GM18519 (cell line): ENCODE measurements at regions not wholly inside any gene's neighbourhood (a gene's known extent, or its start where the extent isn't known, plus 50 kb on each side); places are given as distances from the start of the nearest gene placed in this dataset.

Experiments
- ATAC-seq: cut with Tn5 transposase; IDR thresholded peaks from one replicate; pipeline ENCODE4 v1.9.1; 2021; ENCODE audit warnings: mild to moderate bottlenecking, moderate library complexity; ENCODE audit not compliant: unreplicated experiment, low FRiP score

GRCh38 chr11:80525663-80526405 is 1085.0 kb upstream of the TENM4 start:
- ATAC-seq = no peak

GRCh38 chr11:80524349-80524748 is 1083.5 kb upstream of the TENM4 start:
- no peak for ATAC-seq

- ATAC-seq = no peak
Measured at GRCh38 chr11:80523057-80523456, 1082.2 kb upstream of the TENM4 start.

- ATAC-seq = no peak
Measured at GRCh38 chr11:80521592-80521991, 1080.8 kb upstream of the TENM4 start.

- no peak for ATAC-seq
Measured at GRCh38 chr11:80520507-80520887, 1079.7 kb upstream of the TENM4 start.

- no peak for ATAC-seq
Measured at GRCh38 chr11:80519596-80520506, 1079.0 kb upstream of the TENM4 start.

- ATAC-seq = no peak
Measured at GRCh38 chr11:80517701-80518100, 1076.9 kb upstream of the TENM4 start.

- ATAC-seq = peak; percentile 59
Measured at GRCh38 chr11:80515097-80515496, 1074.3 kb upstream of the TENM4 start.

- ATAC-seq = no peak
Measured at GRCh38 chr11:80512491-80512890, 1071.7 kb upstream of the TENM4 start.

GRCh38 chr11:80505771-80506170 is 1064.9 kb upstream of the TENM4 start:
- ATAC-seq = no peak

- no peak for ATAC-seq
Measured at GRCh38 chr11:80503990-80504389, 1063.2 kb upstream of the TENM4 start.

- ATAC-seq = no peak
Measured at GRCh38 chr11:80502511-80502910, 1061.7 kb upstream of the TENM4 start.

GRCh38 chr11:80495116-80495515 is 1054.3 kb upstream of the TENM4 start:
- no peak for ATAC-seq

- no peak for ATAC-seq
Measured at GRCh38 chr11:80487952-80488351, 1047.1 kb upstream of the TENM4 start.

- ATAC-seq = no peak
Measured at GRCh38 chr11:80486678-80487077, 1045.8 kb upstream of the TENM4 start.

- no peak for ATAC-seq
Measured at GRCh38 chr11:80477178-80477577, 1036.3 kb upstream of the TENM4 start.

- peak; percentile 57 for ATAC-seq
Measured at GRCh38 chr11:80473562-80473961, 1032.7 kb upstream of the TENM4 start.

GRCh38 chr11:80469871-80470270 is 1029.0 kb upstream of the TENM4 start:
- no peak for ATAC-seq

- ATAC-seq = no peak
Measured at GRCh38 chr11:80466570-80466969, 1025.7 kb upstream of the TENM4 start.

- ATAC-seq = no peak
Measured at GRCh38 chr11:80462211-80462610, 1021.4 kb upstream of the TENM4 start.

GRCh38 chr11:80458376-80458775 is 1017.5 kb upstream of the TENM4 start:
- ATAC-seq = no peak

- no peak for ATAC-seq
Measured at GRCh38 chr11:80457823-80458222, 1017.0 kb upstream of the TENM4 start.
